ENCODE measurements at regions not wholly inside any gene's neighbourhood (a gene's known extent, or its start where the extent isn't known, plus 50 kb on each side); places are given as distances from the start of the nearest gene placed in this dataset.

DNA sequence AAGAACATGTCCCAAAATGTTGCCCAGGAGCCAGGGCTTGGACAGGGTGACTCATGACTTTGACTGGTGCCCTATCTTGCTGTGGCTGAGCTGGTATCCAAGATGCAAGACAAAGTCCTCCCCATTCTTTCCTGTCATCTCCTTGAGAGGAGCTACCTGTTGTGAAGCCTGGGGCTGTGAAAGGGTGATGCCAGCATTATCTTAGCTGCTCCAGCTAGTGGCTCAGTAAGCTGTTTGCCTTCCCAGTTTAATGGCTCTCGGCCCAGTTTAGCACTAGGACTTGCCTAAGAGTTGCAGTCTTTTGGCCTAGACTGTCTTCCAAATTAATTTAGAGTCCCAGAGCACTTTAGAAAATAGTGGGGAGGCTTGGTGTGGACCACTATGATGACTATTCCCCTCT, 424.3 kb upstream of the NRG3 start:
- intact Hi-C loops (cut with DNase I), result no loop called here
- WGBS, 4 donors, result 65 to 78% (median 70%) methylated on average over 1 of the region's 1 CpG

DNA sequence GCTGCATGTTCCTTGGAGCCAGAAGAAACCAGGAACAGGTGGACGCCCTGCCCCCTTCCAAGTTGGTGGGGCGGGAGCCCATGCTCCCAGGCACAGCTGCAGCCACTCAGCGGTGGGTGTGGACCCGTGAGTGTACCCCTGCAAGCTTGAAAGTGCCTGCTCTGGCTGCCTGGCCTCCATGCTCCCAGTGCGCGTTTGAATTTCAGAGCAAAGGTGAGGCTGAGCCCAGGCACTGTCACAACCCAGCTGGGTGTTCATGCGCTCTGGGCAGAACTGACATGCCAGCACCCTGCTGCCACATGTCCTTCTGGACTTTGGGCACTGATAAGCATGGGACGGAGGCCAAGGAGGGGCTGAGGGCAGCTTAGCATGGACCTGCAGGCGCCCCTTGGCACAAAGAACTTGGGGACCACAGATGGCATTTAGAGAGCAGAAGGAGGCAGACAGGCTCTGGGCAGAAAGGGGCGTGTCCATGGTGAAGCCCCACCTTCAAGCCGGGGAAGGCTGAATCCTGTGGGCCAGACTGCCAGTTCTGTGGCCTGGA, 402.0 kb upstream of the NRG3 start:
- H3K27ac ChIP-seq, result no peak overlapping the region
- 77 to 87% (median 84%) methylated on average over 7 to 11 of the region's 11 CpGs for WGBS, 4 donors
- peaks cover 0 to 14% (median 0%) of the 10 kb centered on the region in 12 donors for H3K9me3 ChIP-seq
- H3K27me3 ChIP-seq, result no peaks in the 10 kb centered on the region
- TF ChIP-seq POLR2A (IDR thresholded peaks at IDR 0.05), result no peak
- TF ChIP-seq, protein P1, sequence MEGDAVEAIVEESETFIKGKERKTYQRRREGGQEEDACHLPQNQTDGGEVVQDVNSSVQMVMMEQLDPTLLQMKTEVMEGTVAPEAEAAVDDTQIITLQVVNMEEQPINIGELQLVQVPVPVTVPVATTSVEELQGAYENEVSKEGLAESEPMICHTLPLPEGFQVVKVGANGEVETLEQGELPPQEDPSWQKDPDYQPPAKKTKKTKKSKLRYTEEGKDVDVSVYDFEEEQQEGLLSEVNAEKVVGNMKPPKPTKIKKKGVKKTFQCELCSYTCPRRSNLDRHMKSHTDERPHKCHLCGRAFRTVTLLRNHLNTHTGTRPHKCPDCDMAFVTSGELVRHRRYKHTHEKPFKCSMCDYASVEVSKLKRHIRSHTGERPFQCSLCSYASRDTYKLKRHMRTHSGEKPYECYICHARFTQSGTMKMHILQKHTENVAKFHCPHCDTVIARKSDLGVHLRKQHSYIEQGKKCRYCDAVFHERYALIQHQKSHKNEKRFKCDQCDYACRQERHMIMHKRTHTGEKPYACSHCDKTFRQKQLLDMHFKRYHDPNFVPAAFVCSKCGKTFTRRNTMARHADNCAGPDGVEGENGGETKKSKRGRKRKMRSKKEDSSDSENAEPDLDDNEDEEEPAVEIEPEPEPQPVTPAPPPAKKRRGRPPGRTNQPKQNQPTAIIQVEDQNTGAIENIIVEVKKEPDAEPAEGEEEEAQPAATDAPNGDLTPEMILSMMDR (IDR thresholded peaks at IDR 0.05), result no peak
- no peaks in the 10 kb centered on the region for H3K4me1 ChIP-seq
- intact Hi-C loops (cut with DNase I), result no loop called here
- no peaks in the 10 kb centered on the region for H3K36me3 ChIP-seq
- ATAC-seq (no peak), DNase-seq (peak in 1 of 5 donors; percentile 21)
- no peak overlapping the region for H3K4me3 ChIP-seq

More for the DNA sequence above, 424.3 kb upstream of the NRG3 start:
- H3K27ac ChIP-seq, result no peak overlapping the region
- no peak for DNase-seq
- no peaks in the 10 kb centered on the region for H3K36me3 ChIP-seq
- no peaks in the 10 kb centered on the region for H3K27me3 ChIP-seq
- no peak overlapping the region for H3K4me3 ChIP-seq
- no peaks in the 10 kb centered on the region for H3K4me1 ChIP-seq
- no peak for TF ChIP-seq POLR2A (IDR thresholded peaks at IDR 0.05)
- TF ChIP-seq, protein P1 (IDR thresholded peaks at IDR 0.05), result no peak
- H3K9me3 ChIP-seq, result peaks cover 0 to 4% (median 0%) of the 10 kb centered on the region in 12 donors
- ATAC-seq, result no peak

DNA sequence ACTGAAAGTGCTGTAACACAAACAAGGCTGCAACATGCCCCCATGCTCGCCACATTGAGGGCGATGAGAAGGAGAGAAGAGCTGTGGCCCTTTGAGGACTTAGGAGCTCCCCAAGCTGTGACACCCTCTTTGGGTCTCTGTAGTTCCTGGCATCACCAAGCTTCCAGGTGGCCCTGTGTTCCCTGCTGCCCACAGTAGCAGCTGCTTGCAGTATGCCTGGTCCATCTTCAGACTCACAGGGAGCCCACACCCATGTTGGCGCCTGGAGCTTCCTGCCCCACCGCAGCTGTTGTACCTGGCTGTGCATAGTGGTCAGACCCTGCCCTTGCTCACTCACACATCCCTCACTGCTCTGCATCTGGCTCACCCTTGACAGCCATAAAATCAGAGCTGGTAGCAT, 401.2 kb upstream of the NRG3 start:
- ATAC-seq (no peak), DNase-seq (no peak)
- TF ChIP-seq, protein P1 (IDR thresholded peaks at IDR 0.05), result no peak
- TF ChIP-seq POLR2A (IDR thresholded peaks at IDR 0.05), result no peak
- Histone ChIP-seq H3K4me3 (no peak overlapping the region), H3K27me3 (no peaks in the 10 kb centered on the region), H3K36me3 (no peaks in the 10 kb centered on the region), H3K4me1 (no peaks in the 10 kb centered on the region), H3K27ac (no peak overlapping the region), H3K9me3 (peaks cover 0 to 13% (median 0%) of the 10 kb centered on the region in 12 donors)
- intact Hi-C loops (cut with DNase I), result no loop called here
- 79 to 92% (median 90%) methylated on average over 4 of the region's 4 CpGs for WGBS, 4 donors

DNA sequence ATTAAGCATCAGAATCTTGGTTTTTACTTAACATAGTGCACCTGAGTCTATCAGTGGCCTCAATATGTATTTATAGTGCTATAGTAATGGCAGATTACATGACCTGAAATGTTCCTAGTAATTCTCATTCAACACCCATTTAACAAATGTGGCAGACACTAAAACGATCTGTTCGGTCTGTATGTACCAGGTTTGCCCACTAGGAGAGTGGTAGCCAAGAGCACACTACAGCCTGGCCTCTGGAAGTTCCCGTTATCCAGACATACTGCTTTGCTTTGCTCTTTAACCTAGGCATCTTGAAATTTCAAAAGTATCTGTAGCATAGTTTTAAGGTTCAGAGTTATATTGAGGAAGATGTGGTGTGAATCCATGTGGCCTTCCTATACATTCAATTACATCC, 395.7 kb upstream of the NRG3 start:
- no peak for DNase-seq
- no peak for ATAC-seq
- Histone ChIP-seq H3K36me3 (no peaks in the 10 kb centered on the region), H3K27ac (no peak overlapping the region), H3K4me1 (no peaks in the 10 kb centered on the region), H3K9me3 (no peaks in the 10 kb centered on the region), H3K4me3 (no peak overlapping the region), H3K27me3 (no peaks in the 10 kb centered on the region)
- intact Hi-C loops (cut with DNase I), result no loop called here
- TF ChIP-seq, protein P1 (IDR thresholded peaks at IDR 0.05), result no peak
- TF ChIP-seq POLR2A (IDR thresholded peaks at IDR 0.05), result no peak
- 80 to 85% (median 82%) methylated on average over 3 of the region's 3 CpGs for WGBS, 4 donors
